CD4-positive, CD25-positive, alpha-beta regulatory T cell (primary cell): ENCODE measurements at regions not wholly inside any gene's neighbourhood (a gene's known extent, or its start where the extent isn't known, plus 50 kb on each side); places are given as distances from the start of the nearest gene placed in this dataset.
"Not testable (repeated sequence)": the region's sequence is repeated elsewhere in the genome, so short reads cannot be mapped to it uniquely, and the experiment has no call there.

ENCODE experiments used
- ATAC-seq, 2 donors: fragments of 150-1000 bp; cut with Tn5 transposase; one replicate each; pipeline ENCODE4 v1.10.0; 2021; ENCODE audit warnings: low read depth in 2 of 2, moderate number of reproducible peaks in 2 of 2, moderate library complexity in 1 of 2
- DNase-seq, 3 donors: peaks; one replicate each; pipeline versions ENCODE4 v3.0.0 to v3.0.0-alpha.2; 2012 to 2022; ENCODE audit warnings: mixed read lengths in 1 of 3
- H3K27ac ChIP-seq: one replicate; pipeline ENCODE4 v1.7.0; 2013; ENCODE audit warnings: mild to moderate bottlenecking, low read length; ENCODE audit not compliant: insufficient read depth, poor library complexity, severe bottlenecking
- H3K27me3 ChIP-seq: one replicate; pipeline ENCODE4 v1.7.0; 2013; ENCODE audit warnings: low read length; ENCODE audit not compliant: control insufficient read depth, insufficient read depth
- H3K36me3 ChIP-seq: one replicate; pipeline ENCODE4 v1.7.0; 2013; ENCODE audit warnings: mild to moderate bottlenecking, low read length, moderate library complexity; ENCODE audit not compliant: control insufficient read depth, insufficient read depth
- H3K4me1 ChIP-seq: 2 replicates; pipeline ENCODE4 v1.7.0; 2013; ENCODE audit warnings: mild to moderate bottlenecking, low read length; ENCODE audit not compliant: insufficient read depth, control insufficient read depth, poor library complexity, severe bottlenecking
- H3K4me3 ChIP-seq: one replicate; pipeline ENCODE4 v1.7.0; 2013; ENCODE audit warnings: low read depth, mild to moderate bottlenecking, low read length, moderate library complexity
- H3K9me3 ChIP-seq, 2 experiments: 1 replicate in 1 of 2; 2 replicates in 1 of 2; pipeline ENCODE4 v1.7.0; 2013; ENCODE audit warnings: low read length in 2 of 2, mild to moderate bottlenecking in 1 of 2, moderate library complexity in 1 of 2; ENCODE audit not compliant: control insufficient read depth in 2 of 2
- H3K27ac Mint-ChIP-seq, 3 donors: one replicate each; pipeline ENCODE4 v1.8.0; 2020 to 2022; ENCODE audit warnings: mild to moderate bottlenecking in 3 of 3, mixed read lengths in 3 of 3, moderate library complexity in 2 of 3
- H3K27me3 Mint-ChIP-seq: one replicate; pipeline ENCODE4 v1.8.0; 2022; ENCODE audit warnings: mild to moderate bottlenecking, mixed read lengths
- H3K36me3 Mint-ChIP-seq: one replicate; pipeline ENCODE4 v1.8.0; 2020; ENCODE audit warnings: mixed read lengths
- H3K4me1 Mint-ChIP-seq, 4 donors: one replicate each; pipeline ENCODE4 v1.8.0; 2020 to 2022; ENCODE audit warnings: mixed read lengths in 4 of 4, mild to moderate bottlenecking in 1 of 4
- H3K4me3 Mint-ChIP-seq, 4 donors: one replicate each; pipeline ENCODE4 v1.8.0; 2020 to 2022; ENCODE audit warnings: mild to moderate bottlenecking in 4 of 4, mixed read lengths in 4 of 4, moderate library complexity in 3 of 4
- H3K9me3 Mint-ChIP-seq, 7 donors: one replicate each; pipeline ENCODE4 v1.8.0; 2020 to 2022; ENCODE audit warnings: mixed read lengths in 7 of 7, mild to moderate bottlenecking in 3 of 7, moderate library complexity in 2 of 7

DNA sequence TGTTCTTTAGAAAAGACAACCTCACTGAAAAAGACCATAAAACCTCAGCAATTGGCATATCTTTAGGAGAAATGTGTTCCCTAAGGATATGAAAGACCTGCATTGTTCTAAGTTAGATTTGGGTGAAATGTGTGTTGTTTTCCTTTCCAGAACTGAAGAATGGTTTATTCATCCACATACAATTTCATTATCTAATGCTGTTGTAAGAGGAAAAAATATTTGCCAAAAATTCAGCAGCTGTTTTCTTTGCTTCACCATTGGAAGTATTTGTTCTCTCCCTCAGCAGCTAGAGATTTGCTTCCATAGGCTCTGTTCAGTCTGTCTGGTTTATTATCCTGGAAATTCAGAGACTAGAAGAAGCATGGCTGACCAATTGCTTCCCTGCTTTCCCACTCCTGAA is 150.9 kb downstream of the ISOC1 start:
- Mint-ChIP-seq H3K4me3 (no peak overlapping the region), H3K27me3 (no peaks in the 10 kb centered on the region), H3K4me1 (no peaks in the 10 kb centered on the region), H3K36me3 (no peaks in the 10 kb centered on the region), H3K27ac (no peak overlapping the region), H3K9me3 (peaks cover 0 to 2% (median 0%) of the 10 kb centered on the region in 7 donors)
- no peaks in the 10 kb centered on the region for H3K4me1 ChIP-seq
- ATAC-seq (no peak), DNase-seq (no peak)
- H3K27me3 ChIP-seq, result no peaks in the 10 kb centered on the region
- H3K27ac ChIP-seq, result no peak overlapping the region
- no peaks in the 10 kb centered on the region for H3K36me3 ChIP-seq
- no peak overlapping the region for H3K4me3 ChIP-seq
- no peaks in the 10 kb centered on the region for H3K9me3 ChIP-seq

DNA sequence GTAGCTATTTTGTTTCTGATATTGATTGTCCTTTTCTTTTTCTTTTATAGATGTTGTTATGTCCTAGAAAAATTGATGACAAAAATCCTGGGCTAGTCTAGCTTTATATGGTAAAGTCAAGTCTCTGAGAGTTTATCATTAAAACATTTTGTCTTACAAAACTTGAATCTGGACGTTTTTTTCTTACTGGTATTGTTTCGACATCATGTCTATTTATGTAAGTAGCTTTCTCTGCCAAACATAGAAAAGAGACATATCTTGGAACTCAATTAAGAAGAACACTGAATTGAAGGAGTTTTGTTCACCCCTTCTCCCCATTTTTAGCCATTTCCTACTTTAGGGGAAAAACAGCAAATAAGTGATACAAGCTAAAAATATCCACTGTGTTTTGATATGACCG is 151.5 kb downstream of the ISOC1 start:
- H3K27ac Mint-ChIP-seq, result no peak overlapping the region
- Histone ChIP-seq H3K27me3 (no peaks in the 10 kb centered on the region), H3K4me1 (no peaks in the 10 kb centered on the region), H3K27ac (no peak overlapping the region), H3K9me3 (no peaks in the 10 kb centered on the region), H3K36me3 (no peaks in the 10 kb centered on the region), H3K4me3 (no peak overlapping the region)
- peaks cover 0 to 2% (median 0%) of the 10 kb centered on the region in 7 donors for H3K9me3 Mint-ChIP-seq
- H3K36me3 Mint-ChIP-seq, result no peaks in the 10 kb centered on the region
- DNase-seq, result no peak
- no peaks in the 10 kb centered on the region for H3K27me3 Mint-ChIP-seq
- H3K4me1 Mint-ChIP-seq, result no peaks in the 10 kb centered on the region
- ATAC-seq, result no peak
- H3K4me3 Mint-ChIP-seq, result no peak overlapping the region

DNA sequence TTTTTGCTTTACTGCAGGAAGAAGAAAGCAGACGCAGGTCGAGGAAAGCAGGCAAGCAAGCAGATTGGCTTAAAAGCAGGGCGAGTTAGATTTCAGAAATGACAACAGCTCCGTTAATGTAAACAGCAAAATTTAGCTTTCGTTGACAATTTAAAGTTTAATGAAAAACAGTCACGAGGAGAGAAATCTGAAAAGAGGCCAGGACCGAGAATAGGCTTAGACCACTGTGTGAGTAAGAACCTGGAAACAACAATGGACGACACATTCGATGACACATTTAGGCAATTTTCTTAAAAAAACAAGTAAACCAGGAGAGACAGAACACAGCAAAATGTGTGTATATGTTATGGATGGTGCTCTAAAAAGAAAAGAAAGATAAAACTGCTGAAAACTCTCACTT is 155.3 kb downstream of the ISOC1 start:
- Histone ChIP-seq H3K4me1 (no peaks in the 10 kb centered on the region), H3K36me3 (no peaks in the 10 kb centered on the region), H3K27me3 (no peaks in the 10 kb centered on the region), H3K4me3 (no peak overlapping the region), H3K27ac (no peak overlapping the region), H3K9me3 (no peaks in the 10 kb centered on the region)
- Mint-ChIP-seq H3K9me3 (peaks cover 0 to 16% (median 5%) of the 10 kb centered on the region in 7 donors), H3K4me1 (no peaks in the 10 kb centered on the region), H3K27ac (no peak overlapping the region), H3K36me3 (no peaks in the 10 kb centered on the region), H3K27me3 (no peaks in the 10 kb centered on the region), H3K4me3 (no peak overlapping the region)
- ATAC-seq (no peak), DNase-seq (no peak)

DNA sequence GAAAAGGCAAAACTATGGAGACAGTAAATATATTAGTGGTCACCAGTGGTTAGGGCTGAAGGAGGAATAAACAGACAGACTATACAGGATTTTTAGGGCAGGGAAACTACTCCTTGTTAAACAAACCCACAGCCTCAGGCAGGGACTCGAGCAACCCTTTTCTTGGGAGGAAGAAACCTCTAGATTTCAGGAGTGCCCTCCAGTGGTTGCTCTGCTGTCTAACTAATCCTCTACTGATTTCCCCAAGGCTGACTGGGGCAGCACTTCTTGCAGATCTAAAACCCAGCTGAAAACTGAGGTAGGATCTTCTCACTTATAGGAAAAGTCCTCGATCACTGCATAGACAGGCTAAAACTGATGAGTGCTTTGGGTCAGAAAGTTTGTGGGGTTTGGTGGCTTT is 176.8 kb downstream of the ISOC1 start:
- no peak overlapping the region for H3K27ac ChIP-seq
- DNase-seq, result peak in 1 of 3 donors; percentile 2
- ATAC-seq, result no peak
- H3K27ac Mint-ChIP-seq, result no peak overlapping the region
- H3K4me3 Mint-ChIP-seq, result no peak overlapping the region
- H3K27me3 ChIP-seq, result no peaks in the 10 kb centered on the region
- no peaks in the 10 kb centered on the region for H3K4me1 Mint-ChIP-seq
- no peaks in the 10 kb centered on the region for H3K36me3 ChIP-seq
- H3K4me3 ChIP-seq, result no peak overlapping the region
- no peaks in the 10 kb centered on the region for H3K4me1 ChIP-seq
- H3K36me3 Mint-ChIP-seq, result no peaks in the 10 kb centered on the region
- no peaks in the 10 kb centered on the region for H3K9me3 ChIP-seq
- peaks cover 0 to 3% (median 1%) of the 10 kb centered on the region in 7 donors for H3K9me3 Mint-ChIP-seq
- no peaks in the 10 kb centered on the region for H3K27me3 Mint-ChIP-seq

DNA sequence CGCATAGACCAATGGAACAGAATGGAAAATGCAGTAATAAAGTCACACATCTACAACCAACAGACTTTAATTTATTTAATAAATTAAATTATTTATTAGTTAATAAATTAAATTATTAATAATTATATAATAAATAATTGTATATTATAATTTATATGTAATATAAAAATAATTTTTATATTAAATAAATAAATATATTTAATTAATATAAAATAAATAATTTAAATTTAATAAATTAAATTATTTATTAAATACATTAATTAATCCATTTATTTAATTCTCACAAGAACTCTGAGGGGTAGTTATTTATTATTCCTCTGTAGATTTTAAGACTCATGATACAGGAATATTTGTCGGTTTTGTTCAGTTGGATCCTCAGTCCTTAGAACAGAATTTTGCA is 176.1 kb upstream of the ADAMTS19 start:
- no peaks in the 10 kb centered on the region for H3K4me1 Mint-ChIP-seq
- no peaks in the 10 kb centered on the region for H3K36me3 Mint-ChIP-seq
- H3K27me3 ChIP-seq, result no peaks in the 10 kb centered on the region

DNA sequence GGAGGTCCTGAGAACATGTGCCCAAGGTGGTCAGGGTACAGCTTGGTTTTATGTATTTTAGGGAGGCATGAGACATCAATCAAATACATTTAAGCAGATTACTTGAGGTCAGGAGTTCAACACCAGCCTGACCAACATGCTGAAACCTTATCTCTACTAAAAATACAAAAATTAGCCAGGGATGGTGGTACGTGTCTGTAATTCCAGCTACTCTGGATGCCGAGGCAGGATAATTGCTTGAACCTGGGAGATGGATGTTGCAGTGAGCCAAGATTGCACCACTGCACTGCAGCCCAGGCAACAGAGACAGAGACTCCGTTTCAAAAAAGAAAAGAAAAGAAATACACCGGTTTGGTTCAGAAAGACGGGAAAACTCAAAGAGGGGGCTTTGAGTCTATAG is 165.9 kb upstream of the ADAMTS19 start:
- H3K27me3 ChIP-seq, H3K4me3 ChIP-seq, H3K27ac Mint-ChIP-seq, DNase-seq, H3K36me3 ChIP-seq, H3K4me1 Mint-ChIP-seq, ATAC-seq, H3K27ac ChIP-seq, H3K4me3 Mint-ChIP-seq, H3K9me3 ChIP-seq, H3K27me3 Mint-ChIP-seq, H3K36me3 Mint-ChIP-seq, H3K4me1 ChIP-seq: not testable (repeated sequence)
- H3K9me3 Mint-ChIP-seq, result peaks cover 0 to 29% (median 7%) of the 10 kb centered on the region in 7 donors

More for the DNA sequence above, 176.1 kb upstream of the ADAMTS19 start:
- Histone ChIP-seq H3K4me3 (no peak overlapping the region), H3K9me3 (no peaks in the 10 kb centered on the region), H3K36me3 (no peaks in the 10 kb centered on the region), H3K4me1 (no peaks in the 10 kb centered on the region), H3K27ac (no peak overlapping the region)
- Mint-ChIP-seq H3K9me3 (peaks cover 2 to 25% (median 6%) of the 10 kb centered on the region in 7 donors), H3K27me3 (no peaks in the 10 kb centered on the region), H3K4me3 (no peak overlapping the region), H3K27ac (no peak overlapping the region)
- ATAC-seq, result no peak
- DNase-seq, result no peak

DNA sequence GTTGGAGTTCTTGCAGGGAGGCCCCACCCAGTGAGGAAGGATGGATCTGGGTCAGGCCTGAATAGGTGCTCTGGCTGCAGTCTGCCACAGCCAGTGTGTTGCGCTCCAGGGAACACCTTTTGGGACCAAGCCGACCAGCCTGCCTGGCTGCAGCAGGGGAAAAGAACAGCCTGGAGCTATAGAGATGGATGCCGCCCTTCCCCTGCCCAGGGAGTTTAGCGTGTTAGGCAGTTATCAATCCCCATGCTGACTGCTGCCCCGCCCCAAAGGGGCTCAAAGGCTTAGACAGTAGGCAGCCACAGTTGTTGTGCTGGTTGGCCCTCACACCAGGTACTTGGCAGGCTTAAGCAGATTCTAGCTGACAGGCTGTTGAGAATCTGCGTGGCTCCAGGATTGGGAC is 153.4 kb upstream of the ADAMTS19 start:
- H3K36me3 ChIP-seq, result no peaks in the 10 kb centered on the region
- no peaks in the 10 kb centered on the region for H3K4me1 ChIP-seq
- DNase-seq (no peak), ATAC-seq (no peak)
- no peak overlapping the region for H3K27ac Mint-ChIP-seq
- no peak overlapping the region for H3K27ac ChIP-seq
- H3K27me3 Mint-ChIP-seq, result no peaks in the 10 kb centered on the region
- H3K4me3 ChIP-seq, result no peak overlapping the region
- H3K9me3 Mint-ChIP-seq, result peaks cover 0 to 32% (median 4%) of the 10 kb centered on the region in 7 donors
- peaks cover 9 to 15% of the 10 kb centered on the region in 2 experiments for H3K9me3 ChIP-seq
- H3K4me1 Mint-ChIP-seq, result no peaks in the 10 kb centered on the region
- H3K27me3 ChIP-seq, result no peaks in the 10 kb centered on the region
- no peaks in the 10 kb centered on the region for H3K36me3 Mint-ChIP-seq
- no peak overlapping the region for H3K4me3 Mint-ChIP-seq

DNA sequence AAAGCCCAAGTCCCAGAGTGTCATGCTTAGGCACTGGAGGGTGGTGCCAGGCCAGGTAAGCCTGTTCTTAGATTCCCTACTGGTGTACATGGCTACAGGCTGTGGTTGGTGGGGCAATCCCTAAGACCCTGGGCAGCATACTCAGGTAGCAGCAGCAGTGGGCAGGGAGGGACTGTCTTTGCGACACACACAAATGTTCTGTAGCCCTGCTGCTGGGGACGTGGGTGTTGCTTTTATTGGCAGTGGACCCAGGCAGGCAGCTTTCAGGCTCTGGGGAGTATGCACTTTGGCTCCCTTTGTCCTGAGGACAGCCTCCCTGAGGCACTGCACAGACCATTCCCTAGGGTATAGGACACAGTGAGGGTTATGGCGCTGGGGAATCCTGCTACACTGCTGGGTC is 137.1 kb upstream of the ADAMTS19 start:
- no peaks in the 10 kb centered on the region for H3K36me3 ChIP-seq
- Mint-ChIP-seq H3K27me3 (no peaks in the 10 kb centered on the region), H3K27ac (no peak overlapping the region), H3K36me3 (no peaks in the 10 kb centered on the region), H3K4me1 (no peaks in the 10 kb centered on the region), H3K9me3 (peaks cover 0 to 30% (median 6%) of the 10 kb centered on the region in 7 donors), H3K4me3 (no peak overlapping the region)
- no peak overlapping the region for H3K4me3 ChIP-seq
- peaks cover 0 to 14% of the 10 kb centered on the region in 2 experiments for H3K9me3 ChIP-seq
- H3K27ac ChIP-seq, result no peak overlapping the region
- no peaks in the 10 kb centered on the region for H3K27me3 ChIP-seq
- ATAC-seq (no peak), DNase-seq (no peak)
- H3K4me1 ChIP-seq, result no peaks in the 10 kb centered on the region
